GM19455 (cell line): ENCODE measurements at regions not wholly inside any gene's neighbourhood (a gene's known extent, or its start where the extent isn't known, plus 50 kb on each side); places are given as distances from the start of the nearest gene placed in this dataset.
"Not testable (repeated sequence)": the region's sequence is repeated elsewhere in the genome, so short reads cannot be mapped to it uniquely, and the experiment has no call there.

ENCODE experiments used
- ATAC-seq: cut with Tn5 transposase; IDR thresholded peaks from one replicate; pipeline ENCODE4 v1.9.1; 2021; ENCODE audit not compliant: unreplicated experiment

DNA sequence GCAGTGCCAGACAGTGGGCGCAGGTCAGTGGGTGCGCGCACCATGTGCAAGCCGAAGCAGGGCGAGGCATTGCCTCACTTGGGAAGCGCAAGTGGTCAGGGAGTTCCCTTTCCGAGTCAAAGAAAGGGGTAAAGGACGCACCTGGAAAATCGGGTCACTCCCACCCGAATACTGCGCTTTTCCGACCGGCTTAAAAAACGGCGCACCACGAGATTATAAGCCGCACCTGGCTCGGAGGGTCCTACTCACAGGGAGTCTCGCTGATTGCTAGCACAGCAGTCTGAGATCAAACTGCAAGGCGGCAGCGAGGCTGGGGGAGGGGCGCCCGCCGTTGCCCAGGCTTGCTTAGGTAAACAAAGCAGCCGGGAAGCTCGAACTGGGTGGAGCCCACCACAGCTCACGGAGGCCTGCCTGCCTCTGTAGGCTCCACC is 77.9 kb downstream of the NR4A2 start:
- ATAC-seq, result not testable (repeated sequence)

DNA sequence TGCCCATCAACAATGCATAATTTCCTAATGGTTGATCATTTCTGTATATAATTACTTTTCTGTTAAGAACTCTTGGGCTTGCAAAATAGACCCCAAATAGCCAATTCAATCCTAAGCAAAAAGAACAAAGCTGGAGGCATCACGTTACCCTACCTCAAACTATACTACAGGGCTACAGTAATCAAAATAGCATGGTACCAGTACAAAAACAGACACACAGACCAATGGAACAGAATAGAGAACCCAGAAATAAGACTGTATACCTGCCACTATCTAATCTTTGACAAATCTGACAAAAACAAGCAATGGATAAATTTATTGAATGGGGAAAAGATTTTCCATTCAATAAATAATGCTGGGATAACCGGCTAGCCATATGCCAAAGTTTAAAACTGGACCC is 78.8 kb downstream of the NR4A2 start:
- no peak for ATAC-seq

DNA sequence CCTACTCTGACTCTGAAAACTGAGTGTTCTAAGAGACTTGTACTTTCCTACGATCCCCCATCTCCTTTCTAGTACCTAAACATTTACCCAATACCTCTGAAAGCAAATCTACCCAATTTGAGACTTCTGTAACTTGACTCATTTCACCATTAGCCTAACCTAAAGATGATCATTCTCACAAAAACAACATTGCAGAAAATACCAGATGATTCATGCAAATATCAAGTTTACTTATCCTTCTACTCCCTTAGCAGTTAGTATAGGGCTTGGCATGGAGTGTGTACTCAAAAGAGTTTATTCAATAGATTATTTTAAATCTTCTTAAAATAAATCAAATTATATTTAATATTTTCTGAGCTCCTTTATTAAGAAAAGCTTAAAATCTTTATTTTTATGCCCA is 89.6 kb downstream of the NR4A2 start:
- ATAC-seq, result no peak

DNA sequence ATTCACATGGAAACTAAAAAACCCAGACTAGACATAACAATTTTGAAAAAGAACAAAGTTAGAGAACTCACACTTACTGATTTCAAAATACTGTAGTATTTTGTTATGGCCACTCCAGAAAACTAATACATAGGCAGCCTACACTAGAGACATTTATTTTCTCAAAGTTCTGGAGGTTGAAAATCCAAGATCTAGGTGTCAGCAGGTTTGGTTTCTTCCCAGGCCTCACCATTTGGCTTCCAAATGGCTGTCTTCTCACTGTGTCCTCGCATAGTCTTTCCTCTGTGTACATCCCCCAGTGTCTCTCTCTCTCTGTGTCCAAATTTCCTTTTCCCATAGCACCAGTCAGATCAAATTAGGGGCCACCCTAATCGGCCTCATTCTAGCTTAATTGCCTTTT is 95.0 kb downstream of the NR4A2 start:
- ATAC-seq, result no peak

DNA sequence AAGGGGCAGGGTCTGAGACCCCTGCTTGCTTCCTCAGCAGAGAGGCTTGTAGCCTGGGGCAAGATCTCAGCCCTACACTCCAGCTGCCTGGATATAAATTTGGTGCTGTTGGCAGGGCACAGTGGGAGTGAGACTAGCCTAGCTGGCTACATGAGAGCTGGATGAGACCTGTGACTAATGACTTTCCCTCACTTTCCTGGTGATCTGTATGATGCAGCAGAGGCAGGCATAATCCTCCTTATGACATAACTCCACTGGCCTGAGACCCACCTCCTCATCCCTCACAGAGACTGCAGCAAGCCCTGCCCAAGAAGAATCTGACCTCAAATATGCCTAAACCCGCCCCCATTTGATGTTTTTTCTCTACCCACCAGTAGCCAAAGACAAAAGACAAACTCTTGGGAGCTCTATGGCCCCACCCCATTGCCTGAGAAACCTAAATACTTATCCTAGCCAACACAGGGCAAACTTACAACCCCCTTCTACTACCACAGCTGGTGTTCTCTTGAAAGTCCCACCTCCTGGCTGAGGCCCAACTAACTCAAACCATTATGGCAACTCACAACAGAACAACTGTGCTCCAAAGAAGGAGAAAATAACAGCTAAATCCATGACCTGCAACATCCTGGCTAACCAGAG is 102.7 kb downstream of the NR4A2 start:
- no peak for ATAC-seq

DNA sequence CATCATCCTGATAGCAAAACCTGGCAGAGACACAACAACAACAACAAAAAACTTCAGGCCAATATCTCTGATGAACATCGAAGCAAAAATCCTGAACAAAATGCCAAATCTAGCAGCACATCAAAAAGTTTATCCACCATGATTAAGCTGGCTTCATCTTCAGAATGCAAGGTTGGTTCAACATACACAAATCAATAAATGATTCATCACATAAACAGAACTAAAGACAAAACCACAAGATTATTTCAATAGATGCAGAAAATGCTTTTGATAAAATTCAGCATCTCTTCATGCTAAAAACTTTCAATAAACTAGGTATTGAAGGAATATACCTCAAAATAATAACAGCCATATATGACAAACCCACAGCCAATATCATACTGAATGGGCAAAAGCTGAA is 109.2 kb downstream of the NR4A2 start:
- ATAC-seq, result not testable (repeated sequence)

DNA sequence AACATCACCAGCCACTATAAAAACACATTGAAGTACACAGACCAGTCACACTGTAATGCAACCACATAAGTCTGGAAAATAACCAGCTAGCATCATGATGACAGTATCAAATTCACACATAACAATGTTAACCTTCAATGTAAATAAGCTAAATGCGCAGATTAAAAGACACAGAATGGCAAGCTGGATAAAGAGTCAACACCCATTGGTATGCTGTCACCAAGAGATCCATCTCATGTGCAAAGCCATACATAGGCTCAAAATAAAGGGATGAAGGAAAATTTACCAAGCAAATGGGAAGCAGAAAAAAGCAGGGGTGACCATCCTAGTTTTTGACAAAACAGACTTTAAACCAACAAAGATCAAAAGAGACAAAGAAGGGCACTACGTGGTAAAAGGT is 110.8 kb downstream of the NR4A2 start:
- no peak for ATAC-seq

DNA sequence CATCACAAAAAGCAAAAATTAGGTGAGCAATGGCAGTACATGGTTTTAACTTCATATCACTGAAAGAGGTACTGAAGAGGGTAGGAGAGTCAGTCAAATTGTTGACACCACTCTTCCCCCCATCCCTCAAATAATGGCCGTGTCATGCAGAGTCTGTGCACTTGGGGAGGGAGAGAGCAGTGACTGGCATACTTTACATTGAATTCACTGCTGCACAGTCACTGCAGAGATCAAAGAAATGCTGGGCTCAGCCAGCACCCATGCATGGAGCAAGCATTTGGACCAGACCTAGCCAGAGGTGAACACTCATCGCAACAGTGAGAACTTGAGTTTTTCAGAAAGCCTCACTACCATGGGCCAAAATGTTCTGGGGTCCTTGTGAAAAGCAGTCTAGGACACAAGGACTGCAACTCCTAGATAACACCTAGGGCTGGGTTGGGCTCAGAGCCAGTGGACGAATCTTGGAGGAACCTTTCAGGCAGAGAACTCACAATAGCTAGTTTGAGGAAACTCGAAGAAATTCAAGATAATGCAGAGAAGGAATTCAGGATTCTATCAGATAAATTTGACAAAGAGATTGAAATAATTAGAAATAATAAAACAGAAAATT is 112.9 kb downstream of the NR4A2 start:
- no peak for ATAC-seq

DNA sequence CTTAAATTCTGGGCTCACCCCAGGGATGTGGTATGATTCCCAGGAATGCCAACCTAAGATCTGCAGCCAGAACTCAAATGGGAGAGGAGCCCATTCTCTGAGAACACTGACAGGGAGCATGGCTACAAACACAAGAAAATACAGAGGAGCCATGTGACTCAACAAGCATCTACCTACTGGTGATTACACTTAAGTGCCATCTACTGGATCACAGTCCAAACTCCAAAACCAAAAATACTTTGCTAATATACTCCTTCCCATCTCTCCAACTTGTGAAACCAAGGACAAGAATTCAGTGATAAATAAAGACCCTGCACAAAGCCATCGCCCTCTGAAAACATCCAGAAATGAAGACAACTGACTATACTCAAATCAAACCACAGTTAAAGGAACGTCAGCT is 116.9 kb downstream of the NR4A2 start:
- no peak for ATAC-seq

DNA sequence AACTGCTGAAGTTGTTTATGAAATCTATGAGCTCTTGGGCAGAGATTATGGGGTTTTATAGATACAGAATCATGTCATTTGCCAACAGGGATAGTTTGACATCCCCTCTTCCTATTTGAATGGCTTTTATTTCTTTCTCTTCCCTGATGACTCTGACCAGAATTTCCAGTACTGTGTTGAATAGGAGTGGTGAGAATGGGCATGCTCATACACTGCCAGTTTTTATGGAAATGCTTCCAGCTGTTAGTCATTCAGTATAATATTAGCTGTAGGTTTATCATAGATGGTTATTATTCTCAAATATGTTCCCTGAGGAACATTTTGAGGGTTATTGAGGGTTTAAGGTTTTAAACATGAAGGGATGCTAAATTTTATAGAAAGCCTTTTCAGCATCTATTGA is 121.2 kb downstream of the NR4A2 start:
- no peak for ATAC-seq

DNA sequence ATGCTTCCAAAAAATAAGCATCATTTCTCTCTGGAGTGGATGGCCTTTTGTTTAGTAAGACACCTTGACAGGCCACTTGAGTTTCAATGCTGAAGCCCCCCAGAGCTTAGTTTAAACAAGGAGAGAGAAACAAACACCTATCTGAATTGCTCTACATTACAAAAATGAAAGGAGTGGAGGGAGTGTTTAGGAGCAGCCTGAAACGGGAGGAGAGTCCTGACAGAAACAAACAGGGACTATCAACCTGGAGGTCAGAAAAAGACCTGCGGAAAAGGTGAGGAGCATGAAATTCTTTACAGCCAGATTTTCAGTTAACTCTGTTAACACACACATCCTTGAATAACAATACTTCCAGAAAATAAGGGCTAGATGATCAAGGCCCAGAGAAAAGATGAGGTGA is 126.2 kb downstream of the NR4A2 start:
- no peak for ATAC-seq

DNA sequence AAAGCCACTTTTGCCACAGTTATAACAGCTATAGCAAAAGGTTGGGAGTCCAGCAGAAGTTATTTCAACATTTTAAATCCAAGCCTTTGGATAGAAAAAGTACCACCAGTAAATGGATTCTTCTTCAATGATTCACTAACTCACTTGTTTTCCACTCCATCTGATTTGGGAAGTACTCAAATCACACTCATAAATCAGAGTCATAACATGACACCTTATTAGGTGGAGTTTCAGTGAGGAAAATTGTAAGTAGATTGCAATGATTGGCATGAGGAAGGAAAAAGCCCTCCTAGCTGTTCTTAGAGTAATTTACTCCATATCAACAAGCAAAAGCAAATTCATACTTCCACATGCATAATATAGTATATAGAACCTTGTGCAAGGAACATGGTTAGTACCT is 132.9 kb downstream of the NR4A2 start:
- no peak for ATAC-seq

DNA sequence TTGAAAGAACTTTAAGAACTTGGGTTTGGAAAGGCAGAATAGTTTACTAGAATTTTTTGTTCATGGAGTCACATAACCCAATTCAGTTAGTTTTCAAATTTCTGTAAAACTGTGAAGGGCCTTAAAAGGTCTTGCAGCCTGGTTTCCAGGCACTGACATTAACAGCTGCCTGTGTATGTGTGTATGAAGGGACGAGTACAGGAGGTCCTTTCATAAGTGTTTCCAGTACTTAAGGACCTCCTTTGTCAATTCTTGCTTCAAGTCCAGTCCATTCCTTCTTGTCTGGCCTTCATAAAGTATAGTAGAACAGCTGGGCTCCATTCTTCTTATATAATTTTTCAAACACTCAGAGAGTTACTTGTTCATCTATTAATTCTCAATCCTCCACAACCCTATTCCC is 136.5 kb downstream of the NR4A2 start:
- ATAC-seq, result no peak

DNA sequence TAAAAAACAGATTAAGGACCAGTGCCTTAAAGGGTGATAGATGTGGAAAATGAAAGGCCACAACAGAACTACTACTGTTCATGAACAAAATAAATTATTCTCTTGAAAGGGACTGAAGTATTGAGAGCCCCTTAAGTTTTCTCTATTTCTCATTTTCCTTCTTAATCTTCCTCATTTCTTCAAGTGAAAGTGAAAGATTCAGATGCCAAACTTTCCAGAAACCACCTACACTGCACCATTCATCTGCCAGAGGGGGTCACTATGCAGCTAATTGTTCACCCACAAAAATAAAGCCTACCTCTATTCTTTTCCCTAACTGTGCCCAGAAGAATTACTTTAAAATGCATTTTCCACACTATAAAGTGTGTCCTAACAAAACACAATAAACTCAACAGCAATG is 140.1 kb downstream of the NR4A2 start:
- ATAC-seq, result no peak

DNA sequence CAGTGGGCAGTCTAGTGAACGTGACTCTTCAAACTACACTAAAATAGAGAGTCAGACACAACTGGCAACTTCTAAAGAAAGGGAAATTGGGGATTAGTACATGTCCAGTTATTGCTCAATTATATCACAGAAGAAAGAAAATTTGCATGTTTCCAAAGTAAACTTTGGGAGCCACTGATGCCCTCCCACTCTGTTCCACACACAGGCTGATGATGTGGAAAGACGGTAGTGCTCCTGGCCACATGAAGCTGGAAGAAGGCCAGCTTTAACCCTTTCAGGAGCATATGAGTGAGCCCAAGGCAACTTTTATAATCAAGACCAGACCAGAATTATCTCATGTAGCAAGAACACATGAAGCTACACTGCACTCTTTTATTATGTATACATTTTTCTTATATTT is 141.0 kb downstream of the NR4A2 start:
- no peak for ATAC-seq

DNA sequence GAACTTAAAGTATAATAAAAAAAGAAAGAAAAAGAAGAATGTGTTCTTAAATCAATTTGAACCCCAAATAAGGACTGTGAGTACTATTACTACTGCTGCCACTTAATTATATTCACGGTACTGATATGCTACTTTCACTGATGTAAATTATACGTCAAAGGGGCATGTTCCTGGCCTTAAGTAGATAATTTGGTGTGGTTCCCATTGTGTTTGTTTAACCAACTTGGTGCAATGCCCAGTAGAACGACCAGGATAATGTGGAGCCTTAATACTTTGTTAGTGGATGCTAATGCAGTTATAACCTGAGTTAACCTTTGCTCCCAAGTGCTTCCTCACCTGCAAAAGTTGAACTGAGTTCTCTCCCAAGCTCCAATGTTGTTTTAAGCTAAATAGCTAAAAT is 142.0 kb downstream of the NR4A2 start:
- no peak for ATAC-seq

DNA sequence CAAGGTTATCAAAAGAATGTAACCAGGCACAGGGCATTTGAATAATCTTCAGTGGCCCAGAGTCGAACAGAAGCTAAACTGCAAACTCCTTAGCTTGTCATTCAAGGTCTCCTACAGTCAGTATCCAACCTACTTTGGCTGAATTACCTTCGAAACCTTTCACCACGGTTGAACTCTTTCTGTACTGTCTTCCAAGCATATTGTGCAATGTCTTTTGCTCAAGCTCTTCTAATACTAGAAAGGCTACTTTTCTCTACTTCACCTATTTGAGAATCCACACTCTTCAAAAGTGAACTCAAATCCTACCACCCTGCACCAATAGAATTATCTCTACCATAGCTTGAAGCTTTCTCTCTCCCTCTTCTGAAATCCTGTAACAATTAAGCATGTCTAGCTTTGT is 142.9 kb downstream of the NR4A2 start:
- ATAC-seq, result no peak

DNA sequence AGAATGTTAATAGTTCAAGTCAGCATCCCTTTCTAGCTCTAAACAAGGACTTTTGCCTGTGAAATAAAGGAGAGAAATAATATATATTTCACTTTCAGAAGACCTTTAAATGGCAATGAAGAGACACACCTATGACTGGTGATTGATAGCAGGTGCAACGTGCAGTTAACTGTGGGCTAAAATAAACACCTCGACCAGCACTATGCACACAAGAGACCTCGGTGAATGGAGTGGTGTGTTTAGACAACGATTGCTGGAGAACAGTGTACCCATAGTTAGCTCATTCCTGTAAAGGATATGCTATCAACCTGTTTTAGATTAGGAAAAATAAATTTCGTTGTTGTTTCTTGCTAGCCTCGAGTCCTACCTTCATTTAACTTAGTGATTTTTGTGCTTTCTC is 143.4 kb downstream of the NR4A2 start:
- no peak for ATAC-seq

DNA sequence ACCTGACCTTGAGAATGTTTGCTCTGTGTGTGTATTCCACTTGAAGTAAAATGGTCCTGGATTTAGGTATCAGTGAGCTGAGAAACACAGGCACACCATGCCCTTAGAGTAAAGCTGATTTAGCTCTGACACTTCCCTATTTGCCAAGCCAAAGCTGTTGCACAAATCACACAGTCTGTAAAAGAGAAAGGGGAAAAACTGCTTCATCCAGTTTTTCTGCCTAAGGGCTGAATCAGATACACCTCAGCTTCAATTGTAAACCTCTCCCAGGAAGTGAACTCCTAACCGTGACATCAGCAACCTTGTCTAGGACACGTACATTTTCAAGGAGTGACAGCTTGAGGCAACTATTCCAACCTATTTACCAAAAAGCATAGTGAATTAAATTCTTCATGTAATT is 150.4 kb downstream of the NR4A2 start:
- ATAC-seq, result no peak

DNA sequence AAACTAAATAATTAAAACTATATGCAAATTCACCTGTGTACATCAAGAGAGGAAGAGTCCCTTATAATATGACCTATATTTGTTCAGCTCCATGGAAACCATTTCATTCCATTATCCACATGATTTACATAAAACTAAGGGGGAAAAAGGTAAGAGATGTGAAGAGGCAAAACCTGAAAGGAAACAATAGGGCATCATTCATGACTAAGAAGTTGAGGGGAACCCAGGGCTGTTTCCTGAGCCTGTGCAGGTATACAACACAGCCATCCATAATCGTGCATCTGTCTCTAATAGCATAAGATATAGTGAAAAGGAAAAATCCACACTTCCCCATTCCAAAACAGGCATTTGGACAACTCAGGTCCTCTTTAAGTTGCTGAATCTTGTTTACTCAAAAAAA is 151.3 kb downstream of the NR4A2 start:
- no peak for ATAC-seq

DNA sequence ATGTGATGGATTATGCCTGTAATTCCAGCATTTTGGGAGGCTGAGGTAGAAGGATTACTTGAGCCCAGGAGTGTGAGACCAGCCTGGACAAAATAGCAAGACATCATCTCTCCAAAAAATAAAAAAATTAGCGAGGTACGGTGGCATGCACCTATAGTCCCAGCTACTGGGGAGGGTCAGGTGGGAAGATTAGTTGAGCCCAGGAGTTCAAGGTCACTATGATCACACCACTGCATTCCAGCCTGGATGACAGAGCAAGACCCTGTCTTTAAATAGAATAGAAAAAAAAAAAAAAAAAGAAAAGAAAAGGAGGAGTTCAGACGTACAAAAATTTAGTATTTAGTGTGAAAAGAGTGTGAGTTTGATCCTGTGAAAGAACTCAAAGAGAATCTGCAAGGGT is 154.9 kb downstream of the NR4A2 start:
- no peak for ATAC-seq

DNA sequence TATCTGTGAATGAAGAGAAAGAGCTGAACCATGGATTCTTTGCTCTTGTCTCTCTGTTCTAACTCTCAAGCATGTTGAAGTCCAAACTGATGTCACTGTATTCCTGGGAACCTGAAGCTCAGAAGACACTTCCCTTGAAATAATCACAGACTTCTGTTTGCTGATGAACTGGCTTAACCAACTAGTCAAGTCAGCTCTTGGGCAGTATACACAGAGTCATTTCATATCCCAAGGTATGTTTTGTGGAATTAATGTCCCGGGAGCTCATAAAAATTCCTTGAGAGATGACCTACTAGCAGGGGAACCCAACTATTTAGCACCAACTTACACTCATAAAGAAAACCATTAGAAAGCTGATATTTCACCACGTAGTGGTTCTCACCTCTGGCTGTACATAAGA is 156.6 kb downstream of the NR4A2 start:
- no peak for ATAC-seq

DNA sequence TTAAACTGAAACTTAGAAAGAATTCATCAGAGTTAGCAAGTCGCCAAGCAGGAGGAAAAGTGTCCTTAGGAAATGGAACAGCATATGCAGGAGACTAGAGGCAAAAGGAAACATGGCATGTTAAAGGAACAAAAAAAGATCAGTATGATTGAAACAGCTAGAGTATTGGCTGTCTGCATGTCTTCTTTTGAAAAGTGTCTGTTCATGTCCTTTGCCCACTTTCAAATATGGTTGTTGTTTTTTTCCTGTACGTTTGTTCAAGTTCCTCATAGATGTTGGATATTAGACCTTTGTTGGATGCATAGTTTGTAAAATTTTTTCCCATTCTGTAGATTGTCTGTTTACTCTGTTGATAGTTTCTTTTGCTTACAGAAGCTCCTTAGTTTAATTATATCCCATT is 161.6 kb downstream of the NR4A2 start:
- no peak for ATAC-seq
